H54 (cell line): ENCODE measurements at regions not wholly inside any gene's neighbourhood (a gene's known extent, or its start where the extent isn't known, plus 50 kb on each side); places are given as distances from the start of the nearest gene placed in this dataset.

ENCODE experiments used
- DNase-seq: peaks from one replicate; pipeline ENCODE4 v3.0.0; 2011; ENCODE audit warnings: low spot score, mixed read lengths; ENCODE audit not compliant: insufficient read length
- FAIRE-seq: peaks from 3 replicates; lab custom pipeline; 2011; peaks lifted over from hg19 to GRCh38; lab: Jason Lieb, UNC
- POLR2A ChIP-seq: IDR thresholded peaks from 2 replicates; pipeline ENCODE4 v1.6.1; 2011; ENCODE audit warnings: low read depth, mild to moderate bottlenecking, low read length

DNA sequence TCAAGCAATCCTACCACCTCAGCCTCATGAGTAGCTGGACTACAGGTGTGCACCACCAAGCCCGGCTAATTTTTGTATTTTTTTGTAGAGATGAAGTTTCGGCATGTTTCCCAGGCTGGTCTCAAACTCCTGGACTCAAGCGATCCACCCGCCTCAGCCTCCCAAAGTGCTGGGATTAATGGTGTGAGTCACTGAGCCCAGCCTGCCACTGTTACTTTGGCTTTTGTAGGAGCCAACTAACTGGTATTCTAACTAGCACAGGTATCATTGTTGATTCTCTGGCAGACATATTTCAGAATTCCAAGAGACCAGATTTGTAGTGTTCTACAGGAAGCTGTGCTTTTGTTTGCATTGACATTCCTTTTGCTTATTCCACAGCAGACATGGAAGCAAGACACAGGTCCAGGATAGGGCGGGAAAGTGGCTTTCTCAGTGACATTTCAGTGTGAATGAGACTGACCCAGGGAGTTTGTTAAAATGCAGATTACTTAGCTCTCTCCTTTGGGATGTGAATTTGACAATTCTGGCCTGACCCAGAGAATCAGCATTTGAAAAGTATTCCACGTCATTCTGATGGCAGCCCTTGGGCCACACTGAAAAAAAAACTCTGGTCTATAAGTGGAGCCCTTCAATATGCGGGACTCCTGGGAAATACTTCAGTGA, 52.2 kb upstream of the PAX6 start:
- no peak for TF ChIP-seq POLR2A
- DNase-seq = no peak
- no peak for FAIRE-seq

- TF ChIP-seq POLR2A = no peak
- no peak for DNase-seq
- no peak for FAIRE-seq
These were observed 49.9 kb upstream of the PAX6 start for GRCh38 chr11:31861011-31861410.
